ENCODE measurements at regions not wholly inside any gene's neighbourhood (a gene's known extent, or its start where the extent isn't known, plus 50 kb on each side); places are given as distances from the start of the nearest gene placed in this dataset.

DNA sequence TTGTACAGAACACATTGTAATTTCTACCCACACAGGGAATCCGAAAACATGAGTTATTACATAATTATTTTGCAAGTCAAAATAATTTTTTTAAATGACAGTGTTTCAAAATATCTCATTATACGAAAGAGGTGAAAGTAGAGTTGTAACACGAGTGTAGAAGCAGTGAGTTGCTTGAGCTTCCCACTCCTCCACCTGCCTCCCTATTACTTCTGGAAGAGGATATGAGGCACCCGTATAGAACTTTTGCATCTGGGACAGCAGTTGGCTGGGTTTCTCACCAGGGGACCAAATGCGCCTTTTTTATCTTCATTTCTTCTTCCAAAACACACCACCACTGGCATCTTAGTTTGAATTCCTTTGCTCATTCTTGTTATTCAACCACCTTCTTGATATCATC is 779.0 kb upstream of the COX7C start:
- TF ChIP-seq RAD21 (IDR thresholded peaks at IDR 0.05; ENCODE audit: low read depth) (no peak), REST (IDR thresholded peaks at IDR 0.05; ENCODE audit: low read depth) (no peak), USF1 (IDR thresholded peaks at IDR 0.05) (no peak), CREB1 (IDR thresholded peaks at IDR 0.05; ENCODE audit: low read depth) (no peak), TAF1 (IDR thresholded peaks at IDR 0.05; ENCODE audit: low read depth) (no peak), MAX (IDR thresholded peaks at IDR 0.05) (no peak), NFIC (IDR thresholded peaks at IDR 0.05) (no peak), CEBPB (IDR thresholded peaks at IDR 0.05) (no peak), YY1 (IDR thresholded peaks at IDR 0.05; ENCODE audit: low read depth) (no peak), EP300 (IDR thresholded peaks at IDR 0.05; ENCODE audit: borderline replicate concordance) (no peak), TCF12 (IDR thresholded peaks at IDR 0.05; ENCODE audit: low read depth) (no peak)
